HG02885 (cell line): ENCODE measurements at regions not wholly inside any gene's neighbourhood (a gene's known extent, or its start where the extent isn't known, plus 50 kb on each side); places are given as distances from the start of the nearest gene placed in this dataset.

Experiments used
- ATAC-seq: cut with Tn5 transposase; IDR thresholded peaks from one replicate; pipeline ENCODE4 v1.9.1; 2021; ENCODE audit warnings: mild to moderate bottlenecking; ENCODE audit not compliant: unreplicated experiment, poor library complexity

GRCh38 chr9:14435871-14436270, 121.9 kb upstream of the NFIB start:
- ATAC-seq = no peak

GRCh38 chr9:14434971-14435718, 121.2 kb upstream of the NFIB start:
- no peak for ATAC-seq

GRCh38 chr9:14434158-14434504, 120.2 kb upstream of the NFIB start:
- no peak for ATAC-seq

- ATAC-seq = no peak
These were observed 119.6 kb upstream of the NFIB start for GRCh38 chr9:14433351-14434157.

DNA sequence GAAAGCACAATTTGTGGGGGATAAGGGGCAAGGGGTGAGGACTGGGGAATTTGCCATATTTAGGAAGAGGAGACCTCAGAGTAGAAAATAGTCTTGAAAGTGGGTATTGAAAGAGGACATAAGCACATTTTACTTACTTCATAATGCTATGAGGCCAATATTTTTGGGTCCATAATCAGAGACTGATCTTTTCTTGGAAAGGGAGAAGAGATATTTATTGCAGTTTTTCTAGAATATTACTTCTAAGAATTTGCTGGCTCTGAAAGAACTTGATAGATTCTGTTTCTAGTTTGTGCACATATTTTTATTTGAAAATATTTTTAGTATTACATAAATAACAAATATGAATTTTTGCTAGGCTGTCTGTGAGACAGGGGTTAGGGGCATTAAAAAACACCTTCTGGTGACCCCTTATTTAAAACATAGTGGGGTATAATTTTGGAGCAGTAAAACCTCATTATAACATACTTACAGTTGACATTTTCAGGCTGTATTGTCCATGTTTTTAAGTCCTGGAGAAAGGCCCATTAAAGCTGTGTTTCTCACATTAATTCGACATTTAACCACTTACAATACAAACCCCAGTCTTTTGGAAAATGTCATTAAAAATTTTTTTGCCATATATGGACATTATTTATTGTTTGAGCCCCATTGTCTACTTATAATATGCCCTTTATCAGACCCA, 118.9 kb upstream of the NFIB start:
- no peak for ATAC-seq

DNA sequence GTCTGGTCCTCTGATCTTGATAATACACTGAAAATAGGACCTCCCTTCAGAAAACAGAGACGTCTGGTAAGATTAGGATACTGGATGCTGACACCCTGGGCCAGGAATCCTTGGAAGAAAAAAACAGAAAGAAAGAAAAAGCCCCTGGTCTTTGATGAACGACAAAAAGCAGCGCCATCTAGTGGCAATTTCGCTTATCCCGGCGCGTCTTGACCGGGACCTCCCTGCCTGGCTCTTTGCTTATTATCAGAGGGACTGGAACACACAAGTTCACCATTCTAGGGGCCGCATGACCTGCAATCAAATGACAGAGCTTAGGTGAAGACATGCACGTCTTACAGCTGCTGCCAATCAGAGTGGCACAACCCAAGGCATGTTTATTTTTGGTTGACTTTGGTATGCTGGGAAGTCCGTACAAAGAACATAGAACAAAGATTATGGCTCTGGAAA, 114.9 kb upstream of the NFIB start:
- peak; percentile 75 for ATAC-seq

DNA sequence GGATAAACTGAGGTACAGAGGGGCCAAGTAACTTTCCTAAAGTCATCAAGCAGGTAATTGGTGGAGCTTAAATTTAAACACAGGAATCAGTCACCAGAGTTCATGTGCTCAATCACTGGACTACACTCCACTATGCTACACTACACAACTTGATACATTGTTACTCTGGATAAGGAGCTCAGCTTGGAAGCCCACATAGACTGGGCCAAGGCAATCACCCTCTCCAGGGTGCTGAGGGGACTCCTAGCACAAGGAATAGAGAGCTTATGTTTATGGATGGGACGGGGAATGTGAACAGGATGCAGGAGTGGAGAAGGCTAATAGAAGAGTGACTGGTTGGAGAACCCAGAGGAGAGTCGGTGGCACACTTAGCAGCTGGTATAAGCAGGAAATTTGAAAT, 113.5 kb upstream of the NFIB start:
- no peak for ATAC-seq

- ATAC-seq = no peak
These were observed 111.0 kb upstream of the NFIB start for GRCh38 chr9:14424983-14425382.

DNA sequence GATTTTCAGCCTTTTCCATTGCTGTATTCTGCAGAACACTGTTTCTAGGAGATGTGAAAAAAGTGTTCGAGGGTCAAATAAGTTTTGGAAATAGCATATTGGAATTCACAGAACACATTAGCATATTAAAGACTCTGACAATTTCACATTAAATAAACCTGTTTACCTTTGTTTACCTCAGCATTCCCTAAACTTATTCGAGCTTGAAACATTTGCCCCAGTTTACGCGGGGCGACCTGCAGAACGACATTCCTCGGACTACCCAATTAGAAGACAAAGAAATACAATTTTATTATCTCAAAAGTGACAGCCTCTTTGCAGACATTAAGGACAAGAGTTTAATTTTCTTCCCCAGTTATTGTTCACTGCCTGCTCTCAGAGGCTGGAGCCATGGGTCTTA, 110.3 kb upstream of the NFIB start:
- ATAC-seq = no peak

- ATAC-seq = no peak
These were observed 109.9 kb upstream of the NFIB start for GRCh38 chr9:14423815-14424261.

DNA sequence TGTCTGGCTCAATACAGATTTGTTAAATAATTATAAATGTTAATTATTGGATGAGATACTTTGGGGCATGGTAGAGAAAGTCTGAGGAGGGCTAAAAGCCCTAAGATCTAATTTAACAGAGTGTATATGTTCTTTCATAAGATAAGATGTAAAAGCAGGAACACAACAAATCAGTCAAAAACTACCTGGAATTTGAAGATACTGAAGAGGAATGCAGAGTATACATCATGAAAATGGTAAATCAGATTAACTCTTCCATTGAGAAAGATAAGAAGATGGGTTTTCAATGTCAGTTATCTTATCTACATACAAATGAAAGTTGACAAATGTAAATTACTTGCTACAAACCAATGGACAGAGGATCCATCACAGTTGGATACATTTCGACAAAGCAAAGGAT, 107.3 kb upstream of the NFIB start:
- ATAC-seq = no peak

DNA sequence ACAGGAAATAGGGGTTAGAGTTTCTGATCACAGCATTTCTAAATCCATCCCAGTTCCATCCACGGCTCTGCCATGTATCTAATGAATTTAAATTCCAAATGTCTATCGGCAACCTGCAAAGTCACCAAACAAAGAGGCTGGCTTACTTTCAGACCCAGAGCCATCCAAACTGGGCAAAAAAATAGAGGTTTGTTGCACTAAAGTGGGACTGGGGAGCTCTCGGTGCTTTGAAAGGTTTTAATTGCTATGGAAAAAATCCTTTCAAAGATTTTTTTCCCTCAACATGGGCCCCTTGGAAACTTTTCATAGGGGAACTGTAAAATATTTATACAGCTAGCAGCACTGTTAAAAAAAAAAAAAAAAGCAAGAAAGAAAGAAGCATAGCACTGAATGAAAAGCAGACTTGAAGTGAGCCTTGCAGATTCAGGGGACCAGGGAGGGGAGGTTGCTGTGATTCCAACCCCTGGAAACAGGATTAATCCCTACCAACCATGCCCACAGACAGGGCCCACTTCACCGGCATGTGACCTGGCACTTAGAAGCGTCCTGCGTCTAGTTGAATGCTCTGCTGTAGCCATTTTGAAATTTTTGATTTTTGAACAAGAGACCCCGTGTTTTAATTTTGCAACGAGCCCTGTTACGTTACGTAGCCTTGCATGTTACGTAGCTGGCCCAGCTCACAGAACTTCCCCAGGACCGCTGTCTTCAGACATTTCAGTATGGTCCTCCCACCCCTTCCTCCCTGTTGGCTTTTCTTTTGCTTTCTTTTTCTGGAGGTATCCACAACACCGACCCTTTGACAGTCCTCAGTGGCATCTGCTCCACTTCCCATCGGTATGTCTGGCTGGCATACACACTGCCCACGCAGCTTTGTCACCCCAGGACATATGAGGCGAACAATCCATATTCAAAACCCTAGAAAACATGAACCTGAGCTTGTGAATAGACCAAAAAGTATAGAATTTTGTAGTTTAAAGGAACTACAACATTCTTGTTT, 105.3 kb upstream of the NFIB start:
- no peak for ATAC-seq

GRCh38 chr9:14418301-14418940, 104.5 kb upstream of the NFIB start:
- ATAC-seq = no peak

DNA sequence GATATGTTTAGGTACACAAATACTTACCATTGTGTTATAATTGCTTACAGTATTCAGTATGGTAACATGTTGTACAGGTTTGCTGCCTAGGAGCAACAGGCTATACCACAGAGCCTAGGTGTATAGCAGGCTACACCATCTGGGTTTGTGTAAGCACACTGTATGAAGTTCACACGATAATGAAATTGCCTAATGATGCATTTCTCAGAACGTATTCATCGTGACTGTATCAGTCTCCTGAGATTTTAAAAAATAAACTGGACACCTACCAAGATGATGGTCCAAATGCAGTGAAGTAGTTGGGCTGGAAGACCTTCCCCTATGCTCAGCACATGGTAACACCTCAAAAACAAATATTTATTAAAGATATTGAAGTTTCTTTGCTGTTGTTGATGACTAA, 103.3 kb upstream of the NFIB start:
- no peak for ATAC-seq

GRCh38 chr9:14415947-14416346, 102.0 kb upstream of the NFIB start:
- ATAC-seq = no peak

GRCh38 chr9:14413812-14414211, 99.9 kb upstream of the NFIB start:
- no peak for ATAC-seq

GRCh38 chr9:14412775-14413174, 98.8 kb upstream of the NFIB start:
- no peak for ATAC-seq

GRCh38 chr9:14406463-14406862, 92.5 kb upstream of the NFIB start:
- ATAC-seq = no peak

DNA sequence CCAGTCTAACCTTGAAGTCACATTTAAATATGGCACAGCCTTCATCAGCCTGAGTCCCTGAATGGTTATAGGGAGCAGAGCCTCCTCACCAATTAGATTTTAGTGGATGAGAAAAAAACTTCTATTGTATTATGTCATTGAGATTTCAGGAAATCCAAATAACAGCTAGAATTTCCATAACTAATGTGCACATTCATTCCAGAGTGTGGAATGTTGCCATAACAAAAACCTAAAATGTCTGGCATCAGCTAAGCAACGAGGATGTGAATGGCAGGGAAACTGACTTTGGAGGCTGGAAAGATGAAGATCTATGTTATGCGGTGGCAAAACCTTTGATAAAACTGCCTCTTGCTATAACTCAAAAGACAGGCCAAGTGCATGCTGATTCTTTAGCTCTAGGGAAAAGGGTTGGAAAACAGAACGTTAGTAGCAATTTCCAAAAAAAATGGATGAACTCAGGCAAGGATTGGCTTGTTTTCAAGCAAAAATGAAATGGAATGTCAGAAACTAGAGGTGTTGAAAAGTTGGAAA, 91.3 kb upstream of the NFIB start:
- no peak for ATAC-seq
